Panc1 (cell line): ENCODE measurements at regions not wholly inside any gene's neighbourhood (a gene's known extent, or its start where the extent isn't known, plus 50 kb on each side); places are given as distances from the start of the nearest gene placed in this dataset.

Experiments
- SIN3A ChIP-seq: IDR thresholded peaks from 2 replicates; pipeline ENCODE4 v1.6.1; 2012; ENCODE audit warnings: low read depth, mild to moderate bottlenecking, low read length, moderate library complexity, borderline replicate concordance; ENCODE audit not compliant: insufficient read depth
- TF ChIP-seq, protein P1 (sequence below): fragments of 450-650 bp; IDR thresholded peaks from 2 replicates; pipeline ENCODE4 v1.5.1; 2017; ENCODE audit warnings: mild to moderate bottlenecking

DNA sequence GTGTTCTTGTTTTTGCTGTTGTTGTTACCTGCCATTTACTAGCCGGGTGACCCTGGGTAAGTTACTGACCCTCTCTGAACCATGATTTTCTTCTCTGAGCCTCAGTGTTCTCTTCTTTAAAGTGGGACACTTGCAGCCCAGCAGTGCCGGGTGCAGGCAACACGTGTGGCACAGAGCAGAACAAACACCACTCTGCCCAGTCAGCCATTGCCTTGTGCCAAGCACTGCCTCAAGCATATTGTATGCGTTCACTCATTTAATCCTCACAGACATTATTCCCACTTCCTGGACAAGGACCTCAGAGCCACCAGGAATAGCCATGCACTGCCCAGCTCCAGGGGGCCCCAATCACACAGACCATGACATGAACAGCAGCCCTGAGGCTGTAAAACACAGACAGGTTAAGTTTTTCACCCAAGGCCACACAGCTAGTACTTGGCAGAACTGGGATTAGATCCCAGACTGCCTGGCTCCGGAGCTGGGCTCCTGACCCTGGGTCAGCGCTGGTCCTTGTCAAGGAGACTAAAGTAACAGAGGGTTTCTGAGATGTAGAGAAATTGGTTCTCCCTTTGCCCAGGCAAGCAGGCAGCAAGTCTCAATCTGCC lies 74.0 kb upstream of the PTPN1 start:
- TF ChIP-seq, protein P1, sequence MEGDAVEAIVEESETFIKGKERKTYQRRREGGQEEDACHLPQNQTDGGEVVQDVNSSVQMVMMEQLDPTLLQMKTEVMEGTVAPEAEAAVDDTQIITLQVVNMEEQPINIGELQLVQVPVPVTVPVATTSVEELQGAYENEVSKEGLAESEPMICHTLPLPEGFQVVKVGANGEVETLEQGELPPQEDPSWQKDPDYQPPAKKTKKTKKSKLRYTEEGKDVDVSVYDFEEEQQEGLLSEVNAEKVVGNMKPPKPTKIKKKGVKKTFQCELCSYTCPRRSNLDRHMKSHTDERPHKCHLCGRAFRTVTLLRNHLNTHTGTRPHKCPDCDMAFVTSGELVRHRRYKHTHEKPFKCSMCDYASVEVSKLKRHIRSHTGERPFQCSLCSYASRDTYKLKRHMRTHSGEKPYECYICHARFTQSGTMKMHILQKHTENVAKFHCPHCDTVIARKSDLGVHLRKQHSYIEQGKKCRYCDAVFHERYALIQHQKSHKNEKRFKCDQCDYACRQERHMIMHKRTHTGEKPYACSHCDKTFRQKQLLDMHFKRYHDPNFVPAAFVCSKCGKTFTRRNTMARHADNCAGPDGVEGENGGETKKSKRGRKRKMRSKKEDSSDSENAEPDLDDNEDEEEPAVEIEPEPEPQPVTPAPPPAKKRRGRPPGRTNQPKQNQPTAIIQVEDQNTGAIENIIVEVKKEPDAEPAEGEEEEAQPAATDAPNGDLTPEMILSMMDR = no peak
- no peak for TF ChIP-seq SIN3A
